ENCODE measurements at regions not wholly inside any gene's neighbourhood (a gene's known extent, or its start where the extent isn't known, plus 50 kb on each side); places are given as distances from the start of the nearest gene placed in this dataset.

GRCh38 chr9:107727086-107727780 lies 237.7 kb upstream of the KLF4 start:
- TF ChIP-seq GLI4 (tag by site-specific recombination; IDR thresholded peaks at IDR 0.05) (no peak), ZNF777 (tag by site-specific recombination; IDR thresholded peaks at IDR 0.05; ENCODE audit: borderline replicate concordance) (no peak), ZNF558 (tag by site-specific recombination; IDR thresholded peaks at IDR 0.05) (no peak), YY1 (tag by site-specific recombination; IDR thresholded peaks at IDR 0.05) (no peak), ZBTB8A (tag by site-specific recombination; IDR thresholded peaks at IDR 0.05) (no peak), TCF7L2 (IDR thresholded peaks at IDR 0.05; ENCODE audit: borderline replicate concordance, low read depth, low read length) (no peak), ZNF791 (tag by site-specific recombination; IDR thresholded peaks at IDR 0.05) (no peak)
